ENCODE measurements at regions not wholly inside any gene's neighbourhood (a gene's known extent, or its start where the extent isn't known, plus 50 kb on each side); places are given as distances from the start of the nearest gene placed in this dataset.

DNA sequence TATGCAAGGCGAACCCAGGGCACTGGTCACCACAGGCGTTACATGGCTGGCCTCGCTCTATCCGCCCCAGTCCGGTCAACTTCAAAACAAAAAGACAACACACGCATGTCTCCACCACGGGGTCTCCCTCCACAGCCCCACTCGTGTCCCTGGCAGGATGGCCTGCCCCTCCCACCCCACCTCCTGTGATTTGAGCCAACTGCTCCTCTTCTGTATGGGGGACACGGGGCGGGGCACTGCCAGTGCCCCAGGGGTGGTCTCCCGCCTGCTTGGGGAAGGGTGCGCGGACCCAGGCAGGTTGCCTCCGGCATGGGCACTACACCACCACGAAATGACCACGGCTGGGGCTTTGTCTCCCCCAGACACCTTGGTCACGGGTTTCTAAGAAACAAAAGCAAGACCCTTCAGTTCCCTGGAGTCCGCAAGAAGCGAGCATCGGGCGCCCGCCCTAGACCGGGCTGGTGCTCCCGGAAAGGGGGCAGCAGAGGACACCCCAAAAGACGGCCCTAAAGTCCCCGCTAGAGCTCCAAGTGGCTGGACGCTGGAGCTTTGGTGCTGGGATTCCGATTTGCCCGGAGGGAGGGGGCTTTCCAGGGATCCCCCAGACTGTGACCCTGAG is 219.3 kb upstream of the PRICKLE2 start:
- TF ChIP-seq L3MBTL2 (conservative IDR thresholded peaks at IDR 0.05) = no peak
- no peak for TF ChIP-seq TARDBP (IDR thresholded peaks at IDR 0.05)
- TF ChIP-seq SUZ12 (IDR thresholded peaks at IDR 0.05) = no peak
- no peak for TF ChIP-seq FOXA1 (IDR thresholded peaks at IDR 0.05)
- TF ChIP-seq FOXK2 (IDR thresholded peaks at IDR 0.05) = no peak
- no peak for TF ChIP-seq ARNT (IDR thresholded peaks at IDR 0.05)
- no peak for TF ChIP-seq ZNF384 (IDR thresholded peaks at IDR 0.05)
- no peak for TF ChIP-seq SP1 (IDR thresholded peaks at IDR 0.05)
- no peak for TF ChIP-seq CTBP1 (IDR thresholded peaks at IDR 0.05; ENCODE audit: borderline replicate concordance)
- no peak for TF ChIP-seq FOXM1 (IDR thresholded peaks at IDR 0.05; ENCODE audit: borderline replicate concordance)
- no peak for TF ChIP-seq NFRKB (IDR thresholded peaks at IDR 0.05)
